Common myeloid progenitor, CD34-positive (primary cell): ENCODE measurements at regions not wholly inside any gene's neighbourhood (a gene's known extent, or its start where the extent isn't known, plus 50 kb on each side); places are given as distances from the start of the nearest gene placed in this dataset.
"Not testable (repeated sequence)": the region's sequence is repeated elsewhere in the genome, so short reads cannot be mapped to it uniquely, and the experiment has no call there.

Experiments used
- CTCF ChIA-PET: fragments of 350-600 bp; sonication (Branson Sonifier 250); formaldehyde crosslinking; loops from one replicate; lab custom pipeline; 2021; ENCODE audit warnings: antibody characterized with exemption; lab: Charles Lee
- POLR2A ChIA-PET: fragments of 350-600 bp; sonication (Branson Sonifier 250); formaldehyde crosslinking; loops from one replicate; lab custom pipeline; 2021; ENCODE audit warnings: antibody characterized with exemption; lab: Charles Lee
- DNase-seq, 3 donors: peaks; one replicate each; pipeline versions ENCODE4 v3.0.0 to v3.0.0-alpha.2; 2013
- H3K27ac ChIP-seq, 2 experiments: 1 replicate in 1 of 2; 2 replicates in 1 of 2; pipeline ENCODE4 v1.7.0; 2013; ENCODE audit warnings: inconsistent platforms in 2 of 2, low read length in 2 of 2, mild to moderate bottlenecking in 2 of 2, low read depth in 1 of 2, moderate library complexity in 1 of 2; ENCODE audit not compliant: severe bottlenecking in 2 of 2, insufficient read depth in 1 of 2, poor library complexity in 1 of 2
- H3K27me3 ChIP-seq, 5 experiments: replicated peaks in 2 of 5; 1 replicate in 3 of 5; 2 replicates in 2 of 5; pipeline versions ENCODE4 v1.6.1 to v1.7.0; 2013; ENCODE audit warnings: low read length in 4 of 5, mild to moderate bottlenecking in 2 of 5, moderate library complexity in 2 of 5, inconsistent platforms in 1 of 5; ENCODE audit not compliant: insufficient read depth in 5 of 5, control insufficient read depth in 4 of 5
- H3K36me3 ChIP-seq, 4 experiments: 1 replicate in 2 of 4; 2 replicates in 2 of 4; pipeline versions ENCODE4 v1.6.1 to v1.7.0; 2013; ENCODE audit warnings: low read length in 3 of 4, control low read depth in 1 of 4, mild to moderate bottlenecking in 1 of 4; ENCODE audit not compliant: control insufficient read depth in 4 of 4, insufficient read depth in 4 of 4
- H3K4me1 ChIP-seq, 4 experiments: 1 replicate in 3 of 4; 2 replicates in 1 of 4; pipeline versions ENCODE4 v1.6.1 to v1.7.1; 2013; ENCODE audit warnings: low read length in 3 of 4, mild to moderate bottlenecking in 3 of 4, control low read depth in 1 of 4, inconsistent platforms in 1 of 4, moderate library complexity in 1 of 4; ENCODE audit not compliant: control insufficient read depth in 4 of 4, insufficient read depth in 4 of 4; ENCODE audit errors: control extremely low read depth in 1 of 4
- H3K4me3 ChIP-seq, 7 experiments: 1 replicate in 4 of 7; 2 replicates in 3 of 7; pipeline versions ENCODE4 v1.5.1 to v1.7.0; 2013; ENCODE audit warnings: mild to moderate bottlenecking in 7 of 7, low read length in 6 of 7, moderate library complexity in 6 of 7, inconsistent platforms in 2 of 7, low read depth in 2 of 7, control low read depth in 1 of 7; ENCODE audit not compliant: insufficient read depth in 4 of 7, control insufficient read depth in 1 of 7; ENCODE audit errors: extremely low read depth in 1 of 7
- H3K9me3 ChIP-seq, 5 experiments: 1 replicate in 4 of 5; 2 replicates in 1 of 5; pipeline versions ENCODE4 v1.6.1 to v1.7.1; 2013; ENCODE audit warnings: low read length in 4 of 5, mild to moderate bottlenecking in 2 of 5, inconsistent platforms in 1 of 5, low read depth in 1 of 5, moderate library complexity in 1 of 5; ENCODE audit not compliant: control insufficient read depth in 4 of 5, insufficient read depth in 2 of 5; ENCODE audit errors: control extremely low read depth in 1 of 5
- WGBS: methylation state at CpG from one replicate; pipeline ENCODE4 v1.1.5; 2013; ENCODE audit not compliant: insufficient coverage; 5-methylcytosine and 5-hydroxymethylcytosine counted together

- WGBS = 96% methylated on average over 16 of the region's 28 CpGs
- H3K4me3 ChIP-seq = no peak overlapping the region
- H3K27me3 ChIP-seq = peaks cover 0 to 8% (median 0%) of the 10 kb centered on the region in 5 experiments
- CTCF ChIA-PET = no interaction called here
- POLR2A ChIA-PET = no interaction called here
- no peak for DNase-seq
- H3K27ac ChIP-seq = no peak overlapping the region
- no peaks in the 10 kb centered on the region for H3K4me1 ChIP-seq
- H3K9me3 ChIP-seq = peaks cover 0 to 40% (median 3%) of the 10 kb centered on the region in 5 experiments
- H3K36me3 ChIP-seq = no peaks in the 10 kb centered on the region
Measured at GRCh38 chr6:168377856-168378832, 58.6 kb upstream of the DACT2 start.

- H3K36me3 ChIP-seq, H3K27ac ChIP-seq, H3K27me3 ChIP-seq, H3K4me3 ChIP-seq, POLR2A ChIA-PET, H3K4me1 ChIP-seq, DNase-seq, CTCF ChIA-PET: not testable (repeated sequence)
- H3K9me3 ChIP-seq = peaks cover 0 to 44% (median 7%) of the 10 kb centered on the region in 5 experiments
- WGBS = no CpG with 5 or more reads among the region's 20 CpGs
Measured at GRCh38 chr6:168379579-168379978, 60.0 kb upstream of the DACT2 start.

DNA sequence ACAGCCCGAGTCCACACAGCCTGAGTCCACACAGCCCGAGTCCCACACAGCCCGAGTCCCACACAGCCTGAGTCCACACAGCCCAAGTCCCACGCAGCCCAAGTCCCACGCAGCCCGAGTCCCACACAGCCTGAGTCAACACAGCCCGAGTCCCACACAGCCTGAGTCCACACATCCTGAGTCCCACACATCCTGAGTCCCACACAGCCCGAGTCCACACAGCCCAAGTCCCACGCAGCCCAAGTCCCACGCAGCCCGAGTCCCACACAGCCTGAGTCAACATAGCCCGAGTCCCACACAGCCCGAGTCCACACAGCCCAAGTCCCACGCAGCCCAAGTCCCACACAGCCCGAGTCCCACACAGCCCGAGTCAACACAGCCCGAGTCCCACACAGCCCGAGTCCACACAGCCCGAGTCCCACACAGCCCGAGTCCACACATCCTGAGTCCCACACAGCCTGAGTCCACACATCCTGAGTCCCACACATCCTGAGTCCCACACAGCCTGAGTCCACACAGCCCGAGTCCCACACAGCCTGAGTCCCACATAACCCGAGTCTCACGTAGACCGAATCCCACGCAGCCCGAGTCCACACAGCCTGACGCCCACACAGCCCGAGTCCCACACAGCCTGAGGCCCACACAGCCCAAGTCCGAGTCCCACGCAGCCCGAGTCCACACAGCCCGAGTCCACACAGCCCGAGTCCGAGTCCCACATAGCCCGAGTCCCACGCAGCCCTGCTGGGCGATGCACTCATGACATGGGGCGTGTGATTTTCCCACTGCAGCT is 60.6 kb upstream of the SMOC2 start:
- H3K27me3 ChIP-seq, DNase-seq, H3K27ac ChIP-seq, H3K4me1 ChIP-seq, H3K4me3 ChIP-seq, CTCF ChIA-PET, POLR2A ChIA-PET, H3K36me3 ChIP-seq: not testable (repeated sequence)
- H3K9me3 ChIP-seq = peaks cover 0 to 44% (median 7%) of the 10 kb centered on the region in 5 experiments
- WGBS = 98% methylated on average over 18 of the region's 38 CpGs

GRCh38 chr6:168380956-168381605 is 59.9 kb upstream of the SMOC2 start:
- POLR2A ChIA-PET = no interaction called here
- no peak overlapping the region for H3K27ac ChIP-seq
- DNase-seq = no peak
- CTCF ChIA-PET = no interaction called here
- no peaks in the 10 kb centered on the region for H3K36me3 ChIP-seq
- H3K4me3 ChIP-seq = no peak overlapping the region
- peaks cover 0 to 9% (median 2%) of the 10 kb centered on the region in 5 experiments for H3K27me3 ChIP-seq
- peaks cover 0 to 44% (median 7%) of the 10 kb centered on the region in 5 experiments for H3K9me3 ChIP-seq
- WGBS = 95% methylated on average over 14 of the region's 16 CpGs
- no peaks in the 10 kb centered on the region for H3K4me1 ChIP-seq

DNA sequence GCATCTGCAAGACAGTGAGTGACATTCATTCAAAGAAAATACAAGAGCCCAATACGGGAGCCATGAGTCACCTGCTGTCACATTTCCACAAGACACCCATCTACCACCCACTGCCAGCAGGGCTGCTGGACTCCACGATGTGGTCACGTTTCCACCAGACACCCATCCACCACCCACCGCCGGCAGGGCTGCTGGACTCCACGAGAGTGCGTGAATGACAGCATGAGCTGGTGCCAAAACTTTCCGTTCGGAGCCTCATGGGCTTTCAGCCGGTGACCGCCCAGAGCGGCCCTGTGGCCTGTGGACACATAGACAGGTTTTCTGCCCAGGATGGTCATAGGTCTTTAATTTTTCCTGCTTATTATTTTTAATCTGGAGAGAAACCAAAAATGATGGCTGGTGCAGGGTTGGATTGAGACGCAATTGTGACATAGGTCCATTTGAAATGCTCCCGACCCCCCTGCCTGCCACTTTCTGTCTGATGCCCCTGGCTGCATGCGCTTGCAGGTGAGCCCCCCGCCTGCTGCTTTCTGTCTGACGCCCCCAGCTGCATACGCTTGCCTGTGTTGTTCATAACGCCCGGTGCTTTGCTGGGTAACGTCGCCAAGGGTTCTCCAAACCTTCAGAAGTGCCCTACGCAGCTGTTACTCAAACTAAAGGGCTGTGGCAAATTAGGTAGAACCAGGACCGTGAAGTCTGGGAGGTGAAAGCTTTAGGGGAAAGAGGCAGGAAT is 59.1 kb upstream of the SMOC2 start:
- peaks cover 0 to 44% (median 7%) of the 10 kb centered on the region in 5 experiments for H3K9me3 ChIP-seq
- POLR2A ChIA-PET = no interaction called here

DNA sequence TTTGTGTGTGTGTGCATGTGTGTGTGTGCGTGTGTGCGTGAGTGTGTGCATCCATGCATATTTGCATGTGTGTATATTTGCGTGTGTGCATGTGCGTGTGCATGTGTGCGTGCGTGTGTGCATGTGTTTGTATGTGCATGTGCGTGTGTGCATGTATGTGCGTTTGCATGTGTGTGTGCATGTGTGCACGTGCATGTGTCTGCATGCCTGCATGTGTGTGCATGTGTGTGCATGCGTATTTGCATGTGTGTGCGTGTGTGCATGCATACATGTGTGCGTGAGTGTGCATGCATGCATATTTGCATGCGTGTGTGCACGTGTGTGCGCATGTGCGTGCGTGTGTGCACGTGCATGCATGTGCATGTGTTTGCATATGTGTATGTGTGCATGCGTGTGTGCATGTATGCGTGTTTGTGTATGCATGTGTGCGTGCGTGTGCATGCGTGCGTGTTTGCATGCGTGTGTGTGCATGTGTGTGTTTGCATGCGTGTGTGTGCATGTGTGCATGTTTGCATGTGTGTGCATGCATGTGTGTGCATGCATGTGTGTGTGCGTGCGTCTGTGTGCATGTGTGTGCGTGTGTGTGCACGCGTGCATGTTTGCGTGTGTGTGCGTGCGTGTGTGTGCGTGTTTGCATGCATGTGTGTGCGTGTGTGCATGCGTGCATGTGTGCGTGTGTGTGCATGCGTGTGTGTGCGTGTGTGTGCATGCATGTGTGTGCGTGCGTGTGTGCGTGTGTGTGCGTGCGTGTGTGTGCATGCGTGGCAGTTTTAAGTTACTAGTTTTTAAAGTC is 57.7 kb upstream of the SMOC2 start:
- POLR2A ChIA-PET = no interaction called here
- 80% methylated on average over 26 of the region's 46 CpGs for WGBS
- Histone ChIP-seq H3K9me3 (peaks cover 0 to 37% (median 7%) of the 10 kb centered on the region in 5 experiments), H3K27me3 (peaks cover 0 to 6% (median 0%) of the 10 kb centered on the region in 5 experiments), H3K4me1 (no peaks in the 10 kb centered on the region), H3K27ac (no peak overlapping the region), H3K4me3 (no peak overlapping the region), H3K36me3 (no peaks in the 10 kb centered on the region)
- no peak for DNase-seq
- CTCF ChIA-PET = no interaction called here

More for the DNA sequence above, 59.1 kb upstream of the SMOC2 start:
- Histone ChIP-seq H3K27ac (no peak overlapping the region), H3K4me1 (no peaks in the 10 kb centered on the region), H3K36me3 (no peaks in the 10 kb centered on the region), H3K27me3 (peaks cover 0 to 9% (median 2%) of the 10 kb centered on the region in 5 experiments), H3K4me3 (no peak overlapping the region)
- CTCF ChIA-PET = no interaction called here
- no peak for DNase-seq
- WGBS = 90% methylated on average over 24 of the region's 24 CpGs
